ENCODE measurements at regions not wholly inside any gene's neighbourhood (a gene's known extent, or its start where the extent isn't known, plus 50 kb on each side); places are given as distances from the start of the nearest gene placed in this dataset.

GRCh38 chr3:13177236-13177635, 104.0 kb upstream of the IQSEC1 start:
- Histone ChIP-seq H2AK9ac (replicated peaks; ENCODE audit: low read depth, low read length, poor library complexity) (no peak overlapping the region), H3K14ac (replicated peaks; ENCODE audit: low read depth, low read length) (no peak overlapping the region), H3K23ac (ENCODE audit: low read depth, low read length) (no peak overlapping the region), H3K27ac (ENCODE audit: insufficient read depth, low read length) (no peak overlapping the region), H3K79me1 (ENCODE audit: low read depth in 1 of 2, low read length in 2 of 2) (no peaks in the 10 kb centered on the region), H4K5ac (ENCODE audit: low read depth, low read length) (no peak overlapping the region), H3K36me3 (ENCODE audit: control insufficient read depth, insufficient read depth, low read length) (no peaks in the 10 kb centered on the region), H3K56ac (ENCODE audit: extremely low read depth, insufficient read depth, low read length) (no peak overlapping the region), H2AK5ac (ENCODE audit: low read depth, low read length) (no peak overlapping the region), H3K9me3 (ENCODE audit: control insufficient read depth, insufficient read depth, low read length) (peaks cover 7% of the 10 kb centered on the region), H3K4ac (ENCODE audit: low read depth, low read length) (no peak overlapping the region), H3K9me1 (ENCODE audit: insufficient read depth, low read length) (no peaks in the 10 kb centered on the region), H2BK15ac (ENCODE audit: low read depth, low read length) (no peak overlapping the region), H4K8ac (ENCODE audit: low read depth in 2 of 2, low read length in 2 of 2) (no peak overlapping the region), H4K20me1 (ENCODE audit: insufficient read depth, low read length) (no peaks in the 10 kb centered on the region), H3K9ac (ENCODE audit: low read depth, low read length) (no peak overlapping the region), H3K4me2 (ENCODE audit: low read depth, low read length) (no peak overlapping the region), H2BK5ac (ENCODE audit: low read depth, low read length, poor library complexity, severe bottlenecking) (no peak overlapping the region), H2BK120ac (ENCODE audit: low read depth, low read length) (no peak overlapping the region), H2BK20ac (ENCODE audit: low read depth, low read length) (no peak overlapping the region), H2AFZ (replicated peaks; ENCODE audit: low read length, poor library complexity) (no peak overlapping the region), H3K4me1 (ENCODE audit: control insufficient read depth, insufficient read depth, low read length) (no peaks in the 10 kb centered on the region), H4K91ac (ENCODE audit: insufficient read depth, low read depth, low read length) (no peak overlapping the region), H3K18ac (ENCODE audit: low read depth, low read length) (no peak overlapping the region), H3K27me3 (ENCODE audit: control insufficient read depth, insufficient read depth, low read length) (no peaks in the 10 kb centered on the region), H3K4me3 (ENCODE audit: insufficient read depth, low read depth, low read length) (no peak overlapping the region)
- ChIA-PET CTCF (no interaction called here), POLR2A (ENCODE audit: unreplicated experiment) (no interaction called here)
- 83% methylated on average over 1 of the region's 2 CpGs; no CpG with 5 or more reads in 1 of the 2 experiments for WGBS, 2 experiments (ENCODE audit: extremely low coverage in 2 of 2, insufficient read length in 1 of 2)
- ATAC-seq (ENCODE audit: low read depth) = no peak
- no peak for DNase-seq
- intact Hi-C loops (cut with micrococcal nuclease) (no loop called here), dilution Hi-C loops (cut with HindIII; ENCODE audit: low sequenced_read_pairs, unreplicated experiment) (no loop called here), in situ Hi-C loops (cut with MboI; ENCODE audit: low sequenced_read_pairs) (no loop called here)
- BruUV-seq (replicated peaks) = no TSS peak
- no peak for TF ChIP-seq ELK1 (IDR thresholded peaks at IDR 0.05; ENCODE audit: borderline replicate concordance, low read depth, low read length)
